Hematopoietic multipotent progenitor cell treated with erythropoietin and hydrocortisone succinate and interleukin-3 and kit ligand, for 4 days (in vitro differentiated cells): ENCODE measurements at regions not wholly inside any gene's neighbourhood (a gene's known extent, or its start where the extent isn't known, plus 50 kb on each side); places are given as distances from the start of the nearest gene placed in this dataset.

Source experiments
- DNase-seq: peaks from one replicate; pipeline ENCODE4 v3.0.0-alpha.2; 2015

DNA sequence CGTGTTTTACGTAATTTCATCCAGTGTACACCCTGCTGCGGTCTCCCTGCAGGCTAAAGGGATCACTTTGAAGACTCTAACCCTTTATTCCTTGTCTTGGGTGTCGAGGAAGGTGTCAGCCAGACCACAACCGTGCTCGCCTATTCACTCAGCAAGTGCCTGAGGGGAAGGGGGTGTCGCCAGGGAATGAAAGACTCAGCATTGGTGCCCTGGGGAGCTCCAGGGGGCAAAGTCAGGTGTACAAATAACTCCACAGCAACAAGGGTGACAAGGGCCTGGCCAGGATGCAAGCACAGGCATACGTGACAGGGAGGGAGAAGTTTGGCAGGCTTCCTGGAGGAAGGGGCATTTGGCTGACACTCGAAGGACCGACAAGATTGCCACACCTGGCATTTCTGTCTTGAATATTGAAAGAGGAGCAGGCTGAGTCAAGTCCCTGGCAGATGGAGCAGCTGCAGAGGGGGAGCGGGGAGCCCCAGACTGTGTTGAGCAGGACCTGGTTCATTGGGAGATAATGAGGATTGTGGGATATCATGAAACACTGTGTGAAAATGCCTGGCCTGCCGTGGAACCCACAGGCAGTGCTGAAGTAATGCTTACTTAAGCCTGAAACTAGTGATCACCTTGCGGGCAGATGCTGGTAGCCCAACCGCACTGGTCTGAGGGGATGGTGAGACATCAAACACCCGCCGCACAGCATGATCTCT, 93.9 kb downstream of the RHOB start:
- DNase-seq, result no peak

DNA sequence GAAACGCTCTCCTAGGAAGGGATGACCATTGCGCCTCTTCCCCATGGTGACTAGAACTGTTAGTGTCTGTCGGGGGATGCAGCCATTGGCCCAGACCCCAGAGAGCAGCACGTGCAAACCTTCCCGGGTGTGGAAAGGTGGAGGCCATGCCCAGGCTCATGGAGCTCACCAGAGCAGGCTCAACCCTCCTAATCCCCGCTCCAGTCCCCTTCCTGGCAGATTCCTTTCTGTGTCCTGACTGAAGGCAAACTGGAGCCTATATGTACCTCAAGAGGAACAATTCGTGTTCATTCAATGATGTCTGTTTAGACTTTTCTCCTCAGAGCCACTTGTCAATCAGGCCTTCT, 94.4 kb downstream of the RHOB start:
- DNase-seq, result no peak

- no peak for DNase-seq
These were observed 94.8 kb downstream of the RHOB start for GRCh38 chr2:20541651-20542050.

DNA sequence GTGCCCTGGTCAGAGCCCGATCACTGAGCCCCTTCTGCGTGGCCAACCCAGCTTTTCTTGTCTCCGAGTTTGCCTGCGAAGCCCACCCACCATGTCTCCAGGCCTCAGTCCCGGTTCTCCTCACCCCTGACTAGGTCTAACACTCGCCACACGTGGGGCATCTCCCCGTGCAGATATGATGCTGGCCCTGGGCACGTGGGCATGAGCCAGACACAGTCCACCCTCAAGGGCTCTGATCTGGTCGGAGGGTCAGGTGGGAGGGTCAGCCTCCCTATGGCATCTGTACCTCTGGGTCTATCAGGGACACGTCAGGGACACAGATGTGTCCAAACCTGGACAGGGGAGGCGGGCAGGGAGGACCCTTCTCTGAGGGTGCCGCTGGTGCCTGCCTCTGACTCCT, 95.4 kb downstream of the RHOB start:
- no peak for DNase-seq

DNA sequence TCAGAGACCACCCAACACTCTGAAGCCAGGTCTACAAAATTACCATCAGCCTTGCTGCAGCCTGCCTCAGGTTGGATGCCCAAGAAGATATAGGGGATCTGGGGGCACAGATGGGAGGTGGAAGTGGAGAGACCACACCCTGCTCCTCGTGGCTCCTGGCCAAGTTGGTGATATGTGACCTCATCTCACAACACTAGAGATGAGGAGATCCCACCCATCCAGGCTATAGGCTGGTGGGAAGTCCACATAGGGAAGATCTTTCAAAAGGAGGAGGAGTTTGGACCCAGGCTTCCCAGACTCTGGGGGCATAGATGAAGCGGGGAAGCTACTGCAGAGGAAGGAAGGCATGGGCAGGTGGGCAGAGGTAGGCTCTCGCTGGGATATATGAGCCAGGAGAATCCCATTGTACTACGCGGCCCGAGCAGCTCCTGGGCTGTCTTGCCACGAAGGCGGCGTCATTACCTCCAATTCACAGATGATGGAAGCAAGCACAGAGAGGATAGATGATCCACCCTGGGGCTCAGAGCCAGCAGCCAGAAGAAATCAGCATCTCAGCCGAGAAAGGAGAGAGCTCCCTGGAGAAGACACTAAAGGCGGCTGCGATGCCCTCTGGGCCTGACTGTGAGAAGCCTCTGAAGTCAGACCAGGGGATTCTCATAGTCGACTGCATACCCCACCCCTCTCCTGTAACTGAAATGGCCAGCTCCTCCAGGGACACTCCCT, 96.0 kb downstream of the RHOB start:
- DNase-seq, result no peak

GRCh38 chr2:20543469-20544152, 96.7 kb downstream of the RHOB start:
- no peak for DNase-seq

DNA sequence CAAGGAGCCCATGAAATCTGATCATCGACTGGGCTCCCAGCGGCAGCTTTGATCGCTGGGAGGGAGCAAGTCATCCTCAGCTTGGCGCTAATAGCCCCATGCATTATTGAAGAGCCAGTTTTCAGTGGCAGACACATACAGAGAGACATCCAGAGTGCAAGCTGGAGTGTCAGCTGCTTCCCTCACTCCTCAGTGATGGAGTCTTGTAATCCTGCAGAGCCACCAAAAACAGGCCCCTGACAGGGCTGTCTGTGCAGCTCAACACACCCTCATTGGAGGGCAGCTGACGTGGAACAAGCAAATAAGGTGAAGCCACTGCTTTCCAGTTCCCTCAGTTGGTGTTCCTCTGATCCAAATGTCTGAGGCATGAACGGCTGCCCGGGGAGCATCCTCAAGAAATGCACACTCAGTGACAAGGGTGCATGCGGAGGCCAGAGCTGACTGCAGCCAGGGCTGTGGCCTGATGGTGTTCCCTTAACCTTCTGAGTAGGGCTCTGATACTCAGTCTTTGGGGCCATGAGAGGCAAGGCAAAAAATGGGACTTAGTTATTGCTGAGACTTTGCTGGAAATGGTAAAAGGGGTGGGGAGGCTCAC, 97.4 kb downstream of the RHOB start:
- no peak for DNase-seq

DNA sequence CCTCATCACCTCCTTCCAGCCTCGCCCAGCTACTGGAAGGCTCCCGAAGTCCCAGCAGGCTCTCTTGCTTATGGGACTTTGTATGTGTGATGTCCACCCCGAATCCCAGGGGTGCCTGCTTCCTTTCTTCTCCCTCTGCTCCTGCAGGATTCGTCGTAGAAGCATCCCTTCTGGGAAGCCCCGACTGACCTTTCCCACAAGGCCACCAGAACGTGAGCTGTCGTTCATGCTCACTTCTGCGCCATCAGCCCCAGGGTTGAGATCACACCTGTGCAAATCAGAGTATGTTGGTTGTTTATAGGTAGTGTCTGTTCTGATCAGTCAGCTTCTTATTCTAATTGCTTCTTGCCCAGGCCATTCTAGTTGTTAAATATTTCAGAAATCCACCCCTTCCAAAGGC, 101.8 kb downstream of the HS1BP3 start:
- DNase-seq, result no peak

DNA sequence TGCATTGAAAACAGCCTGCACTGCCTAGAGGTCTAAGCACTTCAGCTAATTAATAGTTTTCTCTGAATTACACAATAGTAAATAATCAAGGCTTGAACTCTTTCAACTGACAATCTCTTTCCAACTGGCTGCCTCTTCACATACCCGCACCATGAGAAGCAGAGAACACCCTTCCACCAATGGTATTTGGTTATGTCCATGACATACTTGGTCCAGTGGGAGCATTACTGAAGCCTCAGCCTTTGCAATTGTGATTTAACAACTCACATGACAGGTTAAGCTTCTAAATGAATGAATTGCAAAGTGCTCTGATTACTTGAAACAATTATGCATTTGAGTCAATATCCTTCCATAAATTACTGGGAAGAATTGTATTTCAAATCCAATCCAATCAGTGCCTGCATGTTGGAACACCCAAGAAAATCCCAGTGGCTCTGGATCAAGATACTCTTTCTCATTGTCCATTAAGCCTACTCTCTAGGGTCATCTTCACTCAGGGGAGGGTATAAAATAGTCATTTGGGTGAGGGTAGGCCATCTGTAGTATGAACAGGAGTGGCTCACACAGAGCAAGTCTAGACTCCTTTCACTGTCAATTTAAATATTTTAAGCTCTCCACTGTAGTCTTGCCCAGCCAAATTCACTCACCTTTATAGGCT, 101.1 kb downstream of the HS1BP3 start:
- DNase-seq, result no peak

DNA sequence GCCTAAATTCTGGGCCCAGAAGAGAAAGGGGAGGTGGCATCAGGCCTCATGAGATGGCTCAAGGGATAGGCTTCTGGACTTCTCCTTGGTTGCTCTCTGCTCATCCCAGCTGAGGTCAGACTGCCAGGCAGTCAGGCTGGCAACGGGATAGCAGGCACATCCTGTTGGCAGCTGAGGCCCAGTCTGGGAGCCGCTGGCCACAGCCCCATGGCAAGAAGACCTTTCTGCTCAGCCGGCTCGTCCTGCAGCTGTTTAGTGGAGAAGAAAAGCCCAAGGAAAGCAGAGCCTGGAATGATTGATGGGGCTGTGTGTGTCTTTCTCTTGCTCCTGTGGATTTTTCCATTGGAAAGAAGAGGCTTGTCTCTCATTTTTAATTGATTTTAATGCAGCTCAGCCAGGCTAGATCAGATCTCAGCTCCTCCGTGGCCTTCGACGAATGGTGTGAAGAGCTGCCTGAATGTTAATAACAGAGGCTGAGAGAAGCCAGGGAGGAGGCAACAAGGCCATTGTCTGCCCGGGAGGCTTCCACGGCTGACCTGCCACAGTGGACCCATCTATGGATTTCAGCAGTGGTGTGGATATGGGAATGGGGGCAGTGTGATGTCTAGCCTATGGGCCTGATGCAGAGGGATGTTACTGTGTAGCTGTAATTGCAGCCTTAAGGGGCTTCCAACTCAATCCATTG, 99.5 kb downstream of the HS1BP3 start:
- no peak for DNase-seq

GRCh38 chr2:20551945-20552328, 99.0 kb downstream of the HS1BP3 start:
- no peak for DNase-seq

DNA sequence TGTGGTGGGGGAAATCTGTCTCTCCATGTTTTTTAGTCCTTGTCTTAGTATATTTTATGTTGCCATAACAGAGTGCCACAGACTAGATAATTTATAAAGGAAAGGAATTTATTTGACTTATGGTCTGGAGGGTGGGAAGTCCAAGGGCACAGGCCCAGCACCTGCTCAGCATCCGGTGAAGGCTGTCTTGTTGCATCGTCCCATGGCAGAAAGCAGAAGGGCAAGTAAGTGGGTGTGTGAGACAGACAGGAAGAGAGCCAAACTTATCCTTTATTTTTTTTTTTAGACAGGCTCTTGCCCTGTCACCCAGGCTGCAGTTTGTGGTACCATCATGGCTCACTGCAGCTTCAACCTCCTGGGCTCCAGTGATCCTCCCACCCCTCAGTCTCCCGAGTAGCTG, 98.1 kb downstream of the HS1BP3 start:
- no peak for DNase-seq

GRCh38 chr2:20553580-20553979, 97.3 kb downstream of the HS1BP3 start:
- no peak for DNase-seq

DNA sequence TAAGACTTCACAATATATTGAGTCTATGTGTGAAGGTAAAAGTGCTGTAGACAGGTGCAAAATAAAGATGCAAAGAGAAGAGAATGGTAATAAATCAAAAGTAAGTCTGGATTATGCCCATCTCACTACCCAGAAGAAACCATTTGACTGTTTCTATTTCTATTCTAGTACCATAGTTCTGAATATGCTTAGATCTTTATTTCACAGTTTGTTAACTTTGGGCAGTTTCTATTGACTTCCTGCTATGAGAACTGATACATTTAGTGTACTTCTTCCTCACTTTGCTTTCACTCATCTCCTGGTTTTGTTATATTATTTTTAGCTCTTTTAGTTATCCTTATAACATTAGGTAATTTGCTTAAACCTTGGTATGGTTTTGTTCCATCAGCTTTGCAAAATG, 94.9 kb downstream of the HS1BP3 start:
- no peak for DNase-seq

DNA sequence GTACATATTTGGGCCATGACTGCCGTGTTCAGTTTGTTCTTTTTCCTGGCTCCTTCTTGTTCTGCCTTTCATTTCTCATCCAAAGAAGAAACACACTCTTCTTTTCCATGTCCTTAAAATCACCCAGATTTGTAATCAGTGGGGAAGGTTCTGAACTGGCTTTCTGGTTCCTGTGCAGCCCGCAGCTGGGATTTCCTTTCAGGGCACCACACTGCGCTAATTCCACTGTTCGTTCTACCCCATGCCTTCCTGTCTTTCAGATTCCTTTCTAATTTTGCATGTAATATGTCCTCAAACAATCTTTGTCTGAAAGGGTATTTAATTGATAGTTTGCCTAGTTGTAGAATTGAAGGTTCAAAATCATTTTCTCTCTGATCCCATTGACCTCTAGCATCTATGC, 94.1 kb downstream of the HS1BP3 start:
- DNase-seq, result no peak

- DNase-seq, result no peak
These were observed 93.7 kb downstream of the HS1BP3 start for GRCh38 chr2:20557226-20557625.

GRCh38 chr2:20557635-20558034, 93.3 kb downstream of the HS1BP3 start:
- no peak for DNase-seq

DNA sequence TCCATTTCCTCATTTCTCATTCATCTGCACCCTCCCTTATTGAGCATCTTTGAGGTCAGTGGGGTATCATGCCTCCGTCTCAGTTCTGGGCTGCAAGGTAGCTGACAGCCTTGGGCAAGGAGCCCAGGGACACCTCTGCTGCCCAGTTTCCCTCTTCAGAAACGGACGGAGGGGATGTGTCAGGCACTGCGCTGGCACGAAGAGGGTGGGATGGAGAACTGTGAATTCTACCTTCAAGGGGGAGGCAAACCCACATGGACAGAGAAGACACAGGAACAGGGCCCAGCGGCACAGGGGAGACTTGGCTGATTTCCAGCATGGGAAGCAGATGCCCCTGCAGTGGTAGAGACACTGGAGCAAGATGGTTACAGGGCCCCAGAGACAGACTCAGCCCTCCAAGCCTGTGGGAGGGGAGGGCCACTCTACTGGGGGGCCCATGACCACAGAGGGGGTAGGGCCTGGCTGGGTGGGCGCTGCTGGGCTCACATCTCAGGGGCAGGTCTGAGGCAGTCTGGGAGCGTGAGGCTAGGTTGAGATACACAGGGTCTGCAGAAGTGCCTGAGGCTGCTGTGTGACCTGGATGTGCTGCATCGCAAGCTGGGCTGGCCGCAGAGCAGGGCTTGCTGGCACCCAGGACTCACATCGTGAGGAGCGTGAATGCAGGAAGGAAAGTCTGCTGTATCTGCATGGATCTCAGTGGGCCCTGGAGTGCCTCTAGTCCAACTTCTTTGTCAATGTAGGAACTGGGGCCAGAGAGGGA, 92.3 kb downstream of the HS1BP3 start:
- DNase-seq, result no peak

GRCh38 chr2:20559277-20559676, 91.6 kb downstream of the HS1BP3 start:
- DNase-seq, result no peak

- no peak for DNase-seq
These were observed 90.9 kb downstream of the HS1BP3 start for GRCh38 chr2:20560011-20560410.

GRCh38 chr2:20560891-20561636, 89.8 kb downstream of the HS1BP3 start:
- no peak for DNase-seq
